Fibroblast of villous mesenchyme (primary cell): ENCODE measurements at regions not wholly inside any gene's neighbourhood (a gene's known extent, or its start where the extent isn't known, plus 50 kb on each side); places are given as distances from the start of the nearest gene placed in this dataset.

Experiments
- DNase-seq: peaks from one replicate; pipeline ENCODE4 v3.0.0-alpha.2; 2010; ENCODE audit warnings: low read depth
- H3K4me3 ChIP-seq: 2 replicates; pipeline ENCODE4 v1.5.1; 2011; ENCODE audit warnings: low read depth, mild to moderate bottlenecking, low read length
- TF ChIP-seq, protein P1 (sequence below): IDR thresholded peaks from 2 replicates; pipeline ENCODE4 v1.5.1; 2012; ENCODE audit warnings: low read depth, mild to moderate bottlenecking, low read length; ENCODE audit not compliant: insufficient read depth

DNA sequence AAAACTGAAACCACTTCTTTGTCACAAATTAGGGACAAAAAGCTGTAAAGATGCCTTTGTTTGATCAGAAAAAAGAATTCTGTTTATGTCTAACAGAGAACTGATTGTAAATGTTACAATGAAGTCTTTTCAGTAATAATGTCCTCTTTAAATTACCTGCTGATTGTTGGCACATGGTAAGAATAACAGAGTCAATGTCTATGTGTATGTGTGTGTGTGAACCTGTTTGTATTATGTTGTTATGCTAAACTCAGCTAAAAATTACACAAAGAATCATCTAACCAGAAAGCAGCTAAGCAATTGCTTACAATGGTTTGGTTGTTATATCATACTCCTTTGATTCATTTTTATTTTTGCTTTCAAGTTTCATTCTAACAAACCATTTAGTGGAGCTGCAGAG, 159.1 kb upstream of the PDZRN3 start:
- DNase-seq = no peak
- TF ChIP-seq, protein P1, sequence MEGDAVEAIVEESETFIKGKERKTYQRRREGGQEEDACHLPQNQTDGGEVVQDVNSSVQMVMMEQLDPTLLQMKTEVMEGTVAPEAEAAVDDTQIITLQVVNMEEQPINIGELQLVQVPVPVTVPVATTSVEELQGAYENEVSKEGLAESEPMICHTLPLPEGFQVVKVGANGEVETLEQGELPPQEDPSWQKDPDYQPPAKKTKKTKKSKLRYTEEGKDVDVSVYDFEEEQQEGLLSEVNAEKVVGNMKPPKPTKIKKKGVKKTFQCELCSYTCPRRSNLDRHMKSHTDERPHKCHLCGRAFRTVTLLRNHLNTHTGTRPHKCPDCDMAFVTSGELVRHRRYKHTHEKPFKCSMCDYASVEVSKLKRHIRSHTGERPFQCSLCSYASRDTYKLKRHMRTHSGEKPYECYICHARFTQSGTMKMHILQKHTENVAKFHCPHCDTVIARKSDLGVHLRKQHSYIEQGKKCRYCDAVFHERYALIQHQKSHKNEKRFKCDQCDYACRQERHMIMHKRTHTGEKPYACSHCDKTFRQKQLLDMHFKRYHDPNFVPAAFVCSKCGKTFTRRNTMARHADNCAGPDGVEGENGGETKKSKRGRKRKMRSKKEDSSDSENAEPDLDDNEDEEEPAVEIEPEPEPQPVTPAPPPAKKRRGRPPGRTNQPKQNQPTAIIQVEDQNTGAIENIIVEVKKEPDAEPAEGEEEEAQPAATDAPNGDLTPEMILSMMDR = no peak
- H3K4me3 ChIP-seq = no peak overlapping the region

DNA sequence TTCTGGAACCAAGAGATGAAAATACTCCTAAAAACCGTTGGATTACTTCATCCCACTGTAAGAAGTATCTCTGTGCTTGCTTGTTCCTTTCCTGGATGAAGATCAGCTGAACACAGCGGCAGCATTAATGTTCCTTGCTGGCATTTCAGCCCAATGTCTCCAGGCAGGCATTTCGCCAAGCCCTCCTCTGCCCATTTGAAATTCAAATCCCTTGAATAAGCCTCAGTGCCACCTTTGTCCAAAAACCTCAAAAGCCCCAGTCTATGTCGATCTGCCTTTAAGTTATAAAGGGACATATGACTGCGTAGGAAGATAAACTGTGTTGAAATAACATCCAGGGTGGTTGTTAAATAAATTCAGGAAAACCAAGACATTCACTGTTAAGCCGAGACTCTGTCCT, 156.8 kb upstream of the PDZRN3 start:
- H3K4me3 ChIP-seq = no peak overlapping the region
- TF ChIP-seq, protein P1 = no peak
- DNase-seq = no peak

DNA sequence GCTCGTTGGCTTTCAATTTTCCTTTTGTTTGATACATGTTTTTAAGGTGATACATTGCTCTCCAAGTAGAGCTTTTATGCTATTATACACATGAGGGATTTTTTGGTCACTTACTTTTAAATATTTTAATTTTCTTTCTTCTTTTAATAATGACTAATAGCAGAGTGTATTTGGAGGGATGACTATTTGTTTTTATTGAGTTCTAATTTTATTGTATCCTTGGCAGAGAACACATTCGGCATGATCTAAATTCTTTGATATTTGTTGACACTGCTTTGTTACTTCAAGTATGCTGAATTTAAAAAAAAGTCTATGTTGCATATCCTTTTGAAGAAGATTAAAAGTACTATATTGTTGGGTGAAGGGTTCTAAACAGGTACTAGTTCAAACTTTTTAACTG, 149.9 kb upstream of the PDZRN3 start:
- TF ChIP-seq, protein P1 = no peak
- no peak overlapping the region for H3K4me3 ChIP-seq
- DNase-seq = no peak

DNA sequence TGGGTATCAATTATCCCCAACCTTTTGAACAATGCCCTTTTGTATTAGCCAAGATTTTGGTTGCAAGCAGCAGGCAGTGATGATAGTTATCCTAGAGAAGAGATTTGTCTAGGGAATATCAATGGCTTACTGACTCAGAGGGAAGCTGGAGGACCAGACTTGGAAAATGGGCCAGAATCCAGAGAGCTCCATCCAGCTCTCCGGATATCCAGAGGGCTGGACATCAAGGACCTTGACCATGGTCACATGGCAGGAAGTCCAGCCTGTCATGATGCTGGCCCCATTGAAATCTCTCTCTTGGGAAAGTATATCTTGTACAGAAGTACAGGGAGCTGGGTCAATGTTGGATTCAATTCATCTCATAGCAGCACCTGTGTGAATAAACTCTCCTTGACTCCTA, 148.5 kb upstream of the PDZRN3 start:
- DNase-seq = no peak
- H3K4me3 ChIP-seq = no peak overlapping the region
- TF ChIP-seq, protein P1 = no peak

DNA sequence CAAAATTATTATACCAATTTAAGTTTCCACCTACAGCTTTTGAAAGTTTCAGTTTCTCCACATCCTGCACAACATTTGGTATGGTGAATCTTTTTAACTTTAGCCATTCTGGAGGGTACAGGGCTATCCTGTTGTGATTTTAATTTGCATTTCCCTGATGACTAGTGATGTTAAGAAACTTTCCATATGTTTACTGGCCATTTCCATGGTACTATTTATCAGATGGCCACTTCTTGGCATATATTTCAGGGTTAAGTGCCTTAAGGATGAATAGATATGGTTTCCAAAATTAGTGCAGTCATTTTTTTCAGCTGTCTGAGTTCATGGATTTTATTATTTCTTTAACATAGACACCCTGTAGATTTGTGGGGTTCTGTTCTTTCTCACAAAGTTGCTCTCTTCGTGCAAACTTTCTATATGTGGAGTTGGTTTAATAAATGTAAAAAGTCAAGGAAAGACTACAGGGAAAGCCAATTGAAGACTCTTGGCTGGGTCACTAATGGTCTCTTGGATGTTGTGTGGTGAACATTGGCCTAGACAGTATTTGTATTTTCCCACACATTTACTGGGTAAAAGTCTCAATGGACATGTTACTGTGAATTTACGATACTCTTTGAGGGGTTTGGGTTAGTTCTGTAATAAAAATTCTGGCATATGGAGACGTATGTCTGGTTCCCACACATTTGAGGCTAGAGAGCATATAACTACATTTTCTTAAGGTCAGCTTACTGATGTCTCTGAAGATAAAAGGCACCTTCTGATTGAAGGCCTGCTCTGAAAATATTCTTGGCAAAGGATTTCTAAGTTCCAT, 147.5 kb upstream of the PDZRN3 start:
- peak; percentile 35 for DNase-seq
- no peak overlapping the region for H3K4me3 ChIP-seq
- TF ChIP-seq, protein P1 = no peak

DNA sequence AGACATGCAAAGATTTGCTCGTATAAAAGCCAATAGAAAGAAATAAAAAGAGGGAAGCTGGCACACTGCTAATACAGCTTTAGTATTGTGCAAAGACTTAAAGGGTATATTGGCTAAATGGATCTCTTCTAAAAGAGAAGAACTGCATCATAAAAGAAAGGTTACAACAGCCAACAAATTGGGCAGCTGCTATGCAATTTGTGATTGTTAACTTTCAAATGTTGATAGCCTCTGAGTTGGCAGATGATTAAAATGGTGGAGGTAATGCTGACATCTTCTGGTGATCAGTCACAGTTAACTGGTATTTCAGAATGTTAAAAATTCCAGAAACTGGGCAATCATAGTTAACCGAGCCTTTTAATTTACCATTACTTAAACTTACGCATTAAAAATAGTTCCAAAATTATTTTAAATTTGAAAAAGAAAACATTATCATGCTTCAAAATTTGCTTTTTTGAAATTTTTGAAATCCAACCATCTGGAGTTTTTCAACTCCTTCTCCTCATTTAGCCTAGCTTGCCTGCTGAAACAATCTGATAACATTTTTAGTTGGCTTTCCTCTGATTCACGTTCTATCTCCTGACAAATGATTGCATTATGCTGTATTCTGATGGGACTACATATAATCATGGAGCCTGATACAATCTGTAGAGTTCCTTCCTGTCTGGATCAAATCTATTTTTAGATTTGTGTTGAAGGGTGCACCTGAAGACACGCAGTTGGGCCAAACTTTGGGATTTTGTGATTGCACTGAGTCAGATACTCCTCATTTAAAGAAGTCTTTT, 144.0 kb upstream of the PDZRN3 start:
- no peak overlapping the region for H3K4me3 ChIP-seq
- DNase-seq = no peak
- TF ChIP-seq, protein P1 = no peak
